Suppressor macrophage treated with lipopolysaccharide for 4 hours (primary cell): ENCODE measurements at regions not wholly inside any gene's neighbourhood (a gene's known extent, or its start where the extent isn't known, plus 50 kb on each side); places are given as distances from the start of the nearest gene placed in this dataset.

Experiments used
- DNase-seq: peaks from one replicate; pipeline ENCODE4 v3.0.0-alpha.2; 2020

- DNase-seq, result no peak
Measured at GRCh38 chr21:26412885-26413284, 160.2 kb downstream of the CYYR1 start.

GRCh38 chr21:26409735-26410134 lies 163.4 kb downstream of the CYYR1 start:
- no peak for DNase-seq

- DNase-seq, result no peak
Measured at GRCh38 chr21:26408511-26408910, 164.6 kb downstream of the CYYR1 start.

- no peak for DNase-seq
Measured at GRCh38 chr21:26406526-26406925, 166.6 kb downstream of the CYYR1 start.

GRCh38 chr21:26405735-26406361 lies 167.2 kb downstream of the CYYR1 start:
- DNase-seq, result no peak

GRCh38 chr21:26405071-26405470 lies 168.0 kb downstream of the CYYR1 start:
- DNase-seq, result no peak

GRCh38 chr21:26404288-26404687 lies 168.8 kb downstream of the CYYR1 start:
- DNase-seq, result no peak

GRCh38 chr21:26403321-26403720 lies 169.8 kb downstream of the CYYR1 start:
- no peak for DNase-seq

- DNase-seq, result peak; percentile 1
Measured at GRCh38 chr21:26397545-26397944, 175.5 kb downstream of the CYYR1 start.

GRCh38 chr21:26394341-26394740 lies 178.7 kb downstream of the CYYR1 start:
- no peak for DNase-seq

GRCh38 chr21:26391166-26391565 lies 181.9 kb downstream of the CYYR1 start:
- DNase-seq, result no peak

GRCh38 chr21:26389971-26390641 lies 183.0 kb downstream of the CYYR1 start:
- DNase-seq, result peak; percentile 26

- DNase-seq, result peak; percentile 18
Measured at GRCh38 chr21:26388731-26389231, 184.3 kb downstream of the CYYR1 start.

GRCh38 chr21:26385721-26386120 lies 187.4 kb downstream of the CYYR1 start:
- DNase-seq, result peak; percentile 64

GRCh38 chr21:26379561-26379960 lies 193.5 kb downstream of the CYYR1 start:
- DNase-seq, result peak; percentile 2

- DNase-seq, result no peak
Measured at GRCh38 chr21:26377111-26377694, 195.9 kb downstream of the CYYR1 start.

- no peak for DNase-seq
Measured at GRCh38 chr21:26374817-26375216, 198.3 kb downstream of the CYYR1 start.

- DNase-seq, result no peak
Measured at GRCh38 chr21:26368591-26369320, 198.2 kb upstream of the APP start.

GRCh38 chr21:26366781-26367180 lies 196.2 kb upstream of the APP start:
- no peak for DNase-seq

GRCh38 chr21:26365849-26366248 lies 195.3 kb upstream of the APP start:
- no peak for DNase-seq

- DNase-seq, result no peak
Measured at GRCh38 chr21:26351661-26352060, 181.1 kb upstream of the APP start.

GRCh38 chr21:26332867-26333266 lies 162.3 kb upstream of the APP start:
- no peak for DNase-seq

GRCh38 chr21:26331205-26331980 lies 160.8 kb upstream of the APP start:
- no peak for DNase-seq
